ENCODE measurements at regions not wholly inside any gene's neighbourhood (a gene's known extent, or its start where the extent isn't known, plus 50 kb on each side); places are given as distances from the start of the nearest gene placed in this dataset.
"Not testable (repeated sequence)": the region's sequence is repeated elsewhere in the genome, so short reads cannot be mapped to it uniquely, and the experiment has no call there.

- no peak for TF ChIP-seq ZFP90 (CRISPR knock-in tag; IDR thresholded peaks at IDR 0.05; ENCODE audit: borderline replicate concordance)
- TF ChIP-seq PAF1 (CRISPR knock-in tag; IDR thresholded peaks at IDR 0.05) = no peak
Measured at GRCh38 chr7:17415955-17416354, 117.5 kb downstream of the AHR start (continued).

GRCh38 chr7:17420308-17421015 lies 122.0 kb downstream of the AHR start:
- CTCF ChIA-PET (ENCODE audit: low intra/inter-chr PET ratio, low total read pairs); intact Hi-C loops (cut with micrococcal nuclease; ENCODE audit: unreplicated experiment); BruUV-seq (replicated peaks); ATAC-seq; H2AFZ ChIP-seq (ENCODE audit: low read length); H3K36me3 ChIP-seq (replicated peaks in 1 of 2; ENCODE audit: control insufficient read depth in 1 of 2, insufficient read depth in 2 of 2, low read length in 2 of 2); POLR2A ChIA-PET; H3K27me3 ChIP-seq (ENCODE audit: control insufficient read depth in 1 of 2, insufficient read depth in 2 of 2, low read length in 2 of 2); H3K9me3 ChIP-seq (ENCODE audit: low read length); H3K79me2 ChIP-seq (ENCODE audit: insufficient read depth, low read length); H3K27ac ChIP-seq (ENCODE audit: extremely low read length, insufficient read depth, low read length); H3K4me2 ChIP-seq (ENCODE audit: low read depth, low read length); H3K4me1 ChIP-seq (ENCODE audit: insufficient read depth, low read length); FAIRE-seq; H3K4me3 ChIP-seq (replicated peaks in 1 of 3; ENCODE audit: insufficient read depth in 1 of 3, low read depth in 2 of 3, low read length in 3 of 3); DNase-seq (ENCODE audit: low spot score); H4K20me1 ChIP-seq (ENCODE audit: insufficient read depth, low read length); in situ Hi-C loops (cut with HindIII; ENCODE audit: extremely low pct_ligation_motif_present, low pct_unique_long_range_greater_than_20kb); H3K9ac ChIP-seq (ENCODE audit: insufficient read depth, low read depth, low read length): not testable (repeated sequence)
- WGBS (ENCODE audit: low lambda C conversion rate) = 67% methylated on average over 7 of the region's 7 CpGs

GRCh38 chr7:17421941-17422340 lies 123.5 kb downstream of the AHR start:
- DNase-seq (ENCODE audit: low spot score) = no peak
- Histone ChIP-seq H3K9ac (ENCODE audit: insufficient read depth, low read depth, low read length) (no peak overlapping the region), H3K27ac (ENCODE audit: extremely low read length, insufficient read depth, low read length) (no peak overlapping the region), H3K36me3 (replicated peaks in 1 of 2; ENCODE audit: control insufficient read depth in 1 of 2, insufficient read depth in 2 of 2, low read length in 2 of 2) (no peaks in the 10 kb centered on the region), H3K27me3 (ENCODE audit: control insufficient read depth in 1 of 2, insufficient read depth in 2 of 2, low read length in 2 of 2) (no peaks in the 10 kb centered on the region), H3K79me2 (ENCODE audit: insufficient read depth, low read length) (no peaks in the 10 kb centered on the region), H3K4me1 (ENCODE audit: insufficient read depth, low read length) (no peaks in the 10 kb centered on the region), H3K9me3 (ENCODE audit: low read length) (no peaks in the 10 kb centered on the region), H3K4me3 (replicated peaks in 1 of 3; ENCODE audit: insufficient read depth in 1 of 3, low read depth in 2 of 3, low read length in 3 of 3) (no peak overlapping the region), H2AFZ (ENCODE audit: low read length) (no peak overlapping the region), H4K20me1 (ENCODE audit: insufficient read depth, low read length) (no peaks in the 10 kb centered on the region), H3K4me2 (ENCODE audit: low read depth, low read length) (no peak overlapping the region)
- 21% methylated on average over 4 of the region's 4 CpGs for WGBS (ENCODE audit: low lambda C conversion rate)
- no peak for ATAC-seq
- no peak for FAIRE-seq
- no TSS peak for BruUV-seq (replicated peaks)
- ChIA-PET POLR2A (no interaction called here), CTCF (ENCODE audit: low intra/inter-chr PET ratio, low total read pairs) (no interaction called here)
- in situ Hi-C loops (cut with HindIII; ENCODE audit: extremely low pct_ligation_motif_present, low pct_unique_long_range_greater_than_20kb) = no loop called here
- intact Hi-C loops (cut with micrococcal nuclease; ENCODE audit: unreplicated experiment) = no loop called here
- TF ChIP-seq TGIF2 (CRISPR knock-in tag; IDR thresholded peaks at IDR 0.05) (no peak), RARG (CRISPR knock-in tag; IDR thresholded peaks at IDR 0.05; ENCODE audit: low read depth) (no peak), SNAI1 (CRISPR knock-in tag; IDR thresholded peaks at IDR 0.05; ENCODE audit: borderline replicate concordance) (no peak), SALL1 (CRISPR knock-in tag; IDR thresholded peaks at IDR 0.05) (no peak), ZNF160 (CRISPR knock-in tag; IDR thresholded peaks at IDR 0.05) (no peak), THAP9 (CRISPR knock-in tag; IDR thresholded peaks at IDR 0.05; ENCODE audit: borderline replicate concordance) (no peak), ZNF770 (CRISPR knock-in tag; IDR thresholded peaks at IDR 0.05) (no peak), ZBTB26 (CRISPR knock-in tag; IDR thresholded peaks at IDR 0.05; ENCODE audit: borderline replicate concordance) (no peak)

All from HepG2 (cell line).